HG03469 (cell line): ENCODE measurements at regions not wholly inside any gene's neighbourhood (a gene's known extent, or its start where the extent isn't known, plus 50 kb on each side); places are given as distances from the start of the nearest gene placed in this dataset.

Experiments
- ATAC-seq: cut with Tn5 transposase; IDR thresholded peaks from one replicate; pipeline ENCODE4 v1.9.1; 2021; ENCODE audit warnings: mild to moderate bottlenecking, moderate library complexity, moderate number of reproducible peaks; ENCODE audit not compliant: unreplicated experiment

DNA sequence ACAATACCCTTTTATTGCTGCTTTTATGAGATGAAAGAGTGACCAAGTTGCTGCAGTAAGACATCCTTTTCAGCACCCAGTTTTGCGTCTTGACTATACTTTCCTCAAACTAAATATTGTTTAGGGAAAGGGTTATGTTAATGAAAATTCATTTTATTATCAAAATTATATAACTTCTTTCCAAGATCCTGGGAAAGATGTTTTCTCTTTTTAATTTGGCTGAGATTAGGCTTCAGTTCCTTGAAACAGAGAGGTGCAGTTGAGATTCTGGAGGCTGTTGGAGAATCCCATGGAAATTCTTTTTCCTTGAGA is 91.6 kb upstream of the KCNA3 start:
- no peak for ATAC-seq

DNA sequence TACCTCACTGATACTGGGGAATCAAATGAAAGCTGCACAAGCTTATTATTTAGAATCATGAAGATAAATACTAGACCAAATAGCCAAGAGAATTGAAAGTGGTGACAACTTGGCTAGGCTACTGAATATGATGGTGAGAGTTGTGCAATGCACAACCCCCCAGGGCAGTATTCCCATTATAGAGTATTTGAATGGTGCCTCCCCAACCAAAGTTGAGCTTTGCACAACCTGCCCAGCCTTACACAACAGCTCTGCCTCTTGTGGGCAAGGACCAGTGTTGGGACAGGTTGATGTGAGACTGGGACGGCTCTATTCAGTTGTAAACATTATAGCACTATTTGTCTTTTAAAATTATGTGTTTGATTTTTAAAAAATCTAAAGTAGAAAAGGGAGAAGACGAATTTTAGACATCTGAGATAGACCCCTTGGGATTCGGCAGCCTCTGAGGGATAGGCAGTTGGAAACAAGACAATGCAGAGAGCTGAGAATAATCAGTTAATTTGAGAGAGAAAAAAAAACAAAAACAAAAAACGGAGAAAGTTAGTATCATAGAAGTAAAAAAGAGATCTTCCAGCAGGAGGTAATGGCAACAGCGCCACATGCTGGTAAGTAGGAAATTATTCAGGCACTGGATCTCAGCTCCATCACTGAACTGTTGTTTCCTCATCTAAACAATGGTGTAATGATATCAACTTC is 91.0 kb upstream of the KCNA3 start:
- ATAC-seq = no peak

DNA sequence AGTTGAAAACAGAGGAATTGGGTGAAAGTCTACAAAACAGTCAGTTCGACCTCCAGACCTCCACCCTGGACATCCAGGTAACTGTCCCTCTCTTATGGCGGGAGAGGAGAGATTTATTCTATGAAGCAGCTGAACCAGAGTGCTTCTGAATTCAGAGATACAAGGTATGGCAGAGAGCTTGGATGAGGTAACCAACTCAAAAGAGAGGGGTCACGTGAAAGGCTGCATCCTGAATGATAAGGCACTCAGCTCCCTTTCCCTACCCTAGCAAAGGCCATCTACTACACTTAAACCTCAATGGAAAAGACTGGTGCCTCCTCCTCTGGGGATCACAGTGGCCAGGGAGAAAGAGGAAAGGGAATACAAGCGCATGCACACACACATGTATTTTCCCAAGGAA is 88.4 kb upstream of the KCNA3 start:
- ATAC-seq = no peak

DNA sequence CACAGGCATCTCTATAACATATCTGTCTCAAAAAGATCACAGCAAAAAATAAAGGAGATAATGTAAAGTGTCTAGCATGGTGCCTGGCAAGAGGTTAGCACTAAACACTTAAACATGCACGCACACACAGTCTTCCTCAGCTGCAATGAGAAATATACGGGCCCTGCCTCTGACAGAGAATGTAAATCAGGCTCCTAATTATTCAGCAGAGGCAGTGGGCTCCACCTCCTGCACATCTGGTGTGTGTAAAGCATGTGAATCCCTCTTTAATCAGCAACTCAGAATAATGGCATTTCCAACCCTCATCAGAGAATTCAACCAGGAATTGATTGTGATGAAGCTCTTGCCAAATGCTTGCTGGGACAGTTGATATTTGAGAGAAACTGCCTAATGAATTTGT is 85.6 kb upstream of the KCNA3 start:
- ATAC-seq = no peak

DNA sequence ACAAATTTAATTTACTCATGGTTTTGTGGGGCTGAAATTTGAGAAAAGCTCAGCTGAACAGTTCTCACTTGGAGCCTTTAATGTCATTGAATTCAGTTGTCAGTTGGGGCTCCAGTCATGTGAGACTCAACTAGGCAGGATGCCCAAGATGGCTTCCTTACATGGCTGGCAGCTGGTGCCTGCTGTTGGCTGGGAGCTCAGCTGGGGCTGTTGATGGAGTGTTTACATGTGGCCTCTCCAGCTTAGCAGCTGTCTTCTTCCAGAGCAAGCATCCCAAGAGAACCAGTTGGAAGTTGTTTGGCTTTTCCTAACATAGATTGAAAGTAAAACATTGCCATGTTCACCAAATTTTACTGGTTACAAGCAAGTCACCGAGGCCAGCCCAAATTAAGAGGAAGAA is 81.8 kb upstream of the KCNA3 start:
- no peak for ATAC-seq

DNA sequence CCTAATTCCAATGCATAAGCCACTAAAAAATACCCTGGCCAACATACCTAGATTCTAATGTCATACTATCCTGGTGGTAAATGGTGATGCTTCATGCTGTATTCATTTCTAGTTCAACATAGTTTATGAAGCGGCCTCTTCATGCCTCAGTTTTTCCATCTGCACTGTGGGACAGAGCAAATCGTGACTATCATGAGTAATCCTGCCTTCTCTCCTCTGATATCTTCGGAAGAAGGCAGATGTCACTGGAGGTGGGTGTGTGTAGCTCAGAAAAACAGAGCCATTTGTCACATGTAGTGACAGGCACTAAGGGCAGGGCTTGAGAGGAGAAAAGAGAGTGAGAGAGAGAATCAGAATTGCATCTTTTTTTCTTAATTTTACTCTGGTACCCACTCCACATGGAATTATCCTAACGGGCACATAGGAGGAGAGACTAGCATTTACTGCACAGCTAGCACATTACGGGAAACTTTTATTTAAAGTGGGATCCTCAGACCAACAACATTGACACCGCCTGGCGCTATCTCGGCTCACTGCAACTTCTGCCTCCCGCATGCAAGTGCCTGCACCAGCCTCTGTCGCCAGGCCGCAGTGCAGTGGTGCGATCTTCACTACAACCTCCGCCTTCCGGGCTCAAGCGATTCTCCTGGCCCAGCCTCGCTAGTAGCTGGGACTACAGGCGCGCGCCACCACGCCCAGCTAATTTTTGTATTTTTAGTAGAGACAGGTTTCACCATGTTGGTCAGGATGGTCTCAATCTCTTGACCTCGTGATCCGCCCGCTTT is 78.4 kb upstream of the KCNA3 start:
- ATAC-seq = no peak

DNA sequence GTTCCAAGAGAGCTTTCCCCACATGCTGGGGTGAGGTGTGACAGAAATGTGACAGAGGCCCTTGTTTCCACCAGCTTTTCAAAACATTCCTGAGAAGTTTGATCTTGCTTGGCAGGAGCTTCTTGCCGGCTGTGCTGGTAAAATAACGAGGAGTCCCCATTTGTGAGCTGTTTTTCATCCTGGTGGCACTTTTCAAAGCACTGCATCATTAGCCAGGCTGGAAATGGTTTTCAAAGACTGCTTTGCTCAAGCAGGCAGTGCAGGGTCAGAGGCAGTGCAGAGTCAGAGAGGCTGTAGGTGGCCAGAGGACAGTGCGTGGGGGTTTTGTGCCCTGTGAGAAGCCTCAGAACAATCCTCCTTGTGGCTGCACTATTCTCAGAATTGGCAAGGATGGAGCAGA is 75.8 kb upstream of the KCNA3 start:
- no peak for ATAC-seq

DNA sequence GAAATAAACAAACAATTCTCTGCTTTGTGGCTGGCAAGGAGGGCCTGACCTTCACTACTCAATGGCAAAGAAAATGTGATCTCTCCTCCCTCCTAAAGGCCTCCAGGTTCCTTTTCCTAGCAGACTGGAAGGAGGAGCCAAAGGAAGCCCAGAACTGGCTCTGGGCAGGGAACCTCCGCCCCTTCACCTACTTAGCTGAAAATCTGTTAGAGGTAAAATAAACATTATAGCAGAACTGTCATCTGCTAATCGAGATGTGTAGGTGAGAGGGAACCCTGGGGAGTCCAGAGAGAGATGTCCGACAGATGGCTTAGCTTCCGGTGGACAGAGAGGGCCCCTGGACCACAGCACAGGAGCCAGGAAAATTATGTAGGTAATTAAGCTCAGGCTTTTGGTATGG is 75.2 kb upstream of the KCNA3 start:
- ATAC-seq = no peak

DNA sequence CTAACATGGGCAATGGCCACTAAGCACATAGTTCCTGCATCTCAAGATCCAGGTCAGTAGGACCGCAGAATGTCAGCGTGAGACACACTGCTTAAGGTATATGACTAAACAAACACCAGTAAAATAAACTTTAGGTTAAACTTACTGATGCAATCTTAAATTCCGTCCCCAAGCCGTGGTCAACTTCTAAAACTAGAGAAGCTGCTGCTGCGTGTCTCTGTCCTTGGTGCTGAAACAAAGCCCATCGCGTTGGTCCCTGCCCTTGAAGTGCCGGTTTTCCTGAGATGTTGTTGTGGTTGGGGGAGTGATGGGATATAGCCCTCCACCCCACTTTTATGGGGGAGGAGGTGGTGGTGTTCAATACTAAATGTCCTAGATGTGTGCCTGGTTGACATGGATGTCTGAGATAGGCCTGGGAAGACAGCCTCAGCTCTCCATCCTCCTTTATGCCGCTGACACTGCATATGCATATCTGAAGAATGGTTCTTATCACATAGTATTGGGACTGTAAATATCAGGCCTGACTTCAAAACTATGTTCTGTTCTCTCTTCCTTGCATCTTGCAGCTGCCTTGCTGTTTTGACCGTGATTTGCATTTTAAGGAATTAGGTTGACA is 72.0 kb upstream of the KCNA3 start:
- ATAC-seq = no peak

DNA sequence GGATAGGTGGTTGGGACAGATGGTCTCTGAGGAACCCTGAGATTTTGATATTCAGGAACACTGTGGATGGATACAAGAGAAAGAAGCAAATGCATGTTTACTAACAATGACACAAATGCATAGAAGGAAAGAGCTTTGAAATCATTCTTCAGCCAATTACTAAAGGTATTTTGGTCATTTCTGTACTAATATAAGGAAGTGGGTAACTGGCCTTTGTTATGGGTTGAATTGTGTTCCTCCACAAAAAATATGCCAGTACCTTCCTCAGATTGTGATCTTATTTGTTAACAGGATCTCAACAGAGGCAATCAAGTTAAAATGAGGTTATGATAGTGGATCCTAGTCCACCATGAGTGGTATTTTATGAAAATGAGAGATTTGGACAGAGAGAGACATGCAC is 68.7 kb upstream of the KCNA3 start:
- ATAC-seq = no peak

DNA sequence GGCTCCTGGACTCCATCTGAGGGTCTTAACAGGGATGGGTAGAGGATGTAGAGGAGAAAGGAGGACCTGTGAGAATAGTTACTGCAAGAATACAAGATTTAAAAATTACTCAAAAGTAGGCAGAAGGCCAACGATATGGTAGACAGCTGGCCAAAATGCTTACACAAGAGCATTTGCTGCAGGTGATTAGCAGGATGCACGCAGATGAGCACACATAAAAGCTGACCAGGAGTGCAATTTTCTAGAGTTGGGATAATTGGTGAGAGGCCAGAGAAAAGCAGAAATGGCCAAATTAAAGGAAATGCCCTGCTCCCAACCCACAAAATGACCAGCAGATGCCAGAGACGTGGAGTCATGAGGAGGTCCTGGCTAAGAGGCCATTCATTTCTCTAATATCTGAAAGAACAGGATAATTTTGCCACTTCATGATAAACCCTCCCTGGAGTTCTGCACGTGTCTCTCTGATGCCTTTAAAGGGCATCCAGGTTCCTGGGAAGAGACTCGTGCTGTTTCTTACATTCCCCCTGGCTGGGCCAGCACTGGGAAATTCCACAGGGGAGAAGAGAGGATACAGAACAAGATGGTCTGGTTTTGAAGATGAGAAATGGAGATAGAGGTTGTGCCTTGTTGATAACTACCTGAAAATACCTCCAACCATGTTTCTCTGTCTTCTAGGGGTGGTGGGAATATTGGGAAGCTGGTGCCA is 62.3 kb upstream of the KCNA3 start:
- ATAC-seq = no peak

DNA sequence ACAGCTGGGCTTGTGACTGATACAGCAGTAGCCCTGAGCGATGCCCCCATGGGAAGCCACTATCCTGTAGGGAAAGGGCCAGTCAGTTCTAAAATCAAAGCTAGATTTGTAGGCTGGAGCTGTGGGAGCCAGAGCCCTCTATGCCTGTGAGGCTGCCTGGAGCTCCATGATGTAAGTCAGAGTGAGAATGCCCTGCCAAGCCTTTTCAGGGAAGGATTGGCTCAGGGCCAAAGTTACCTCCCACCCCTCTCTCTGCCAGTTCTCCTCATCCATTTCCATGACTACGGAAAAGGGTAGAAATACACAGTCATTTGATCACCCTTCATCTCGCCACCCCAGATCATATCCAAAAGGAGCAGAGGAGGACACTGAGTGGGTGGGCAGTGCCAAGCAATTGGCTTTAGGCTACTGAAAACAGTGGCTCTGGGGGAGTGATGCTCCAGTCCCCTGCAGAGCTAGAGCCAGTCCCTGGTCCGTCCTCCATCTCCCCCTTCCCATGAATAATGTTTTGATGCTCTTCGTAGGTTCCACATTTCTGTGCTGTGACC is 59.5 kb upstream of the KCNA3 start:
- no peak for ATAC-seq

DNA sequence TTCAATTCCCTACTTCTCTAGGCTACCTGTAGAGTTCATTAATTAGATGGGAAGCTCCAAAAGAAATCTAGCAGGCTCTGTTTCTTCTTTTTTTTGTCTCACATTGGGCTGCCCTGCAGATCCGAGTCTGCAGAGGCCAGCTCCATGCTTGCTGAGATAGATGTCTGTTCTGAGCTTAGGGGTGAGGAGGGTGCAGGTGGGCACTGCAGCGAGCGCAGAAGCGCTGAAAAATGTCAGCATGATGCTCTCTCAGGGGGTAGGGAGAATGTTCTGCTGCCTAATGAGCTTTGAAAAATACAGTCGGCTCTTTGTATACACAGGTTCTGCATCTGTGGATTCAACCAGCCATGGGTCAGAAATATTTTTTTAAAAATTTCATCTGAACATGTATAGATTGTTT is 56.8 kb upstream of the KCNA3 start:
- ATAC-seq = no peak

DNA sequence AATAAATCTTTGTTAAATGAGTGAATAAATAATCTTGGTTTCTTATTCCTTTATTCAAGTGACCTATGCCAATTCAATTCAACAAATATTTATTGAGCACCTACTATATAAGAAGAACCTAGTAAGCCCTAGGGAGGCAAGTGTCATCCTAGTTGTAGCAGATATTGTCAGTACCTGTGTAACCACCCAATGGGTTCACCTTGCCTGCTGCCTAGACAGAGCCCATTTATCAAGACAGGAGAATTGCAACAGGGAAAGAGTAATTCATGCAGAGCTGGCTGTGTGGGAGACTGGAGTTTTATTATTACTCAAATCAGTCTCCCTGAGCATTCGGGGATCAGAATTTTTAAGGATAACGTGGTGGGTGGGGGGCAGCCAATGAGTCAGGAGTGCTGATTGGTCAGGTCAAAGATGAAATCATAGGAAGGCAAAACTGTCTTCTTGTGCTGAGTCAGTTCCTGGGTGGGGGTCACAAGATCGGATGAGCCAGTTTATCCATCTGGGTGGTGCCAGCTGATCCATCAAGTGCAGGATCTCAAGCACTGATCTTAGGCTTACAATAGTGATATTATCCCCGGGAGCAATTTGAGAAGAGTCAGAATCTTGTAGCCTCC is 53.8 kb upstream of the KCNA3 start:
- no peak for ATAC-seq

DNA sequence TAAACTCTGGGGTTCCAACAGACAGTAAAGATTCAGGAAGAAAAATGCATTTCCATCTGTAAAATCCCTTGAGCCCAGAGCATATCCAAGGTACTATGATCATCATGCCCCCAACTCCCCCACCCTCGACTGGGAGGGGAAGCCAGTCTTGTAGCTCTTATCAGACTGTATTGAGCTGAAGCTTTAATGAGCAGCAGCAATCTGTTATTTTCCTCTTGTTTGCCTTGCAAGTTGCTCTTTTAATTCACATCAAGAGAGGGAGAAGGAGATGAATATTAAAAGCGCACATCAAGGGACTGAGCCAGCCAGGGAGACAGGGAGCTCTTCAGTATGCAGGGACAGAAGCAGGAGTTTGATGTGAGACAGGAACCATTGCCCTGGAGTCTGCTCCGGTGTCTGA is 52.5 kb upstream of the KCNA3 start:
- no peak for ATAC-seq

DNA sequence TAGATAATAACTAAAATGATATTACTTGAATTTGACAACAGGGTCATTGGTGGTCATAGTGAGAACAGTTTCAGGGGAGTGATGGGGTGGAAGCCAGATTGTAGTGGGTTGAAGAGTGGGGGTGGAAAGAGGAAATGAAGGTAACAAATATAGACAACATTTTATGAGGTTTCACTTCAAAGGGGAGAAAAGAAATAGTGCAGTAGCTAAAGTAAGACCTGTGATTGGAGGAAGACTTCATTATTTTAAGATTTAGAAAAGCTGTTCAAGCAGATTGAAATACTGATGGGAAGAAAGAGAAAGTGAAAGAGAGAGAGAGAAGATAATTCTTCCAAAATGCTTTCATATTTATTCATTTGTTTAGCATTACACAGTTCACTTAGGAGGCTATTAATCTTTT is 52.0 kb upstream of the KCNA3 start:
- peak; percentile 81 for ATAC-seq
